HEK293 (cell line): ENCODE measurements at regions not wholly inside any gene's neighbourhood (a gene's known extent, or its start where the extent isn't known, plus 50 kb on each side); places are given as distances from the start of the nearest gene placed in this dataset.

ENCODE experiments used
- CTCF ChIA-PET: fragments of 350-600 bp; formaldehyde crosslinking; extraction: SDS; loops from one replicate; lab custom pipeline; 2021; ENCODE audit warnings: antibody characterized with exemption; lab: Yijun Ruan, JAX
- POLR2A ChIA-PET: fragments of 300-600 bp; formaldehyde crosslinking; extraction: SDS; loops from one replicate; lab custom pipeline; 2020; ENCODE audit warnings: antibody characterized with exemption, inconsistent platforms; lab: Yijun Ruan, JAX
- H3K27ac ChIP-seq: fragments of 200-500 bp; sonication (Bioruptor generic); 2 replicates; pipeline ENCODE4 v1.5.1; 2014; ENCODE audit warnings: low read depth, low read length, control low read depth, inconsistent platforms; ENCODE audit errors: extremely low read depth
- H3K36me3 ChIP-seq, 2 experiments: fragments of 200-500 bp in 1 of 2; sonication (Bioruptor generic) in 1 of 2; 1 replicate in 1 of 2; 2 replicates in 1 of 2; pipeline ENCODE4 v1.5.1; 2014 to 2017; ENCODE audit warnings: inconsistent platforms in 2 of 2, low read length in 2 of 2; ENCODE audit not compliant: control insufficient read depth in 2 of 2, insufficient read depth in 1 of 2
- H3K4me1 ChIP-seq: fragments of 200-500 bp; sonication (Bioruptor generic); 2 replicates; pipeline ENCODE4 v1.5.1; 2014; ENCODE audit warnings: mild to moderate bottlenecking, low read length, inconsistent platforms; ENCODE audit not compliant: control insufficient read depth, insufficient read depth
- H3K4me3 ChIP-seq: 2 replicates; pipeline ENCODE4 v1.5.1; 2011; ENCODE audit warnings: low read depth, mild to moderate bottlenecking, control low read depth, low read length, moderate library complexity
- H3K9me3 ChIP-seq: fragments of 200-500 bp; sonication (Bioruptor generic); 2 replicates; pipeline ENCODE4 v1.5.1; 2014; ENCODE audit warnings: low read depth, low read length, inconsistent platforms; ENCODE audit not compliant: control insufficient read depth, insufficient read depth
- BCL11B ChIP-seq: fragments of 450-650 bp; formaldehyde crosslinking; IDR thresholded peaks from 2 replicates; pipeline ENCODE4 v1.5.1; 2016; ENCODE audit warnings: low read depth, missing biosample characterization, missing genetic modification characterization
- PRDM2 ChIP-seq: fragments of 450-650 bp; formaldehyde crosslinking; IDR thresholded peaks from 2 replicates; pipeline ENCODE4 v1.5.1; 2016; ENCODE audit warnings: missing biosample characterization, missing genetic modification characterization, borderline replicate concordance
- TCF7L2 ChIP-seq: IDR thresholded peaks from 2 replicates; pipeline ENCODE4 v1.6.1; 2011; ENCODE audit warnings: low read depth, mild to moderate bottlenecking, inconsistent platforms, low read length, moderate library complexity, borderline replicate concordance
- ZNF354C ChIP-seq: fragments of 450-650 bp; formaldehyde crosslinking; IDR thresholded peaks from 2 replicates; pipeline ENCODE4 v1.5.1; 2016; ENCODE audit warnings: missing biosample characterization, missing genetic modification characterization, low read depth, borderline replicate concordance
- ZNF560 ChIP-seq: fragments of 450-650 bp; formaldehyde crosslinking; IDR thresholded peaks from 2 replicates; pipeline ENCODE4 v1.5.1; 2017; ENCODE audit warnings: missing biosample characterization, missing genetic modification characterization, borderline replicate concordance

DNA sequence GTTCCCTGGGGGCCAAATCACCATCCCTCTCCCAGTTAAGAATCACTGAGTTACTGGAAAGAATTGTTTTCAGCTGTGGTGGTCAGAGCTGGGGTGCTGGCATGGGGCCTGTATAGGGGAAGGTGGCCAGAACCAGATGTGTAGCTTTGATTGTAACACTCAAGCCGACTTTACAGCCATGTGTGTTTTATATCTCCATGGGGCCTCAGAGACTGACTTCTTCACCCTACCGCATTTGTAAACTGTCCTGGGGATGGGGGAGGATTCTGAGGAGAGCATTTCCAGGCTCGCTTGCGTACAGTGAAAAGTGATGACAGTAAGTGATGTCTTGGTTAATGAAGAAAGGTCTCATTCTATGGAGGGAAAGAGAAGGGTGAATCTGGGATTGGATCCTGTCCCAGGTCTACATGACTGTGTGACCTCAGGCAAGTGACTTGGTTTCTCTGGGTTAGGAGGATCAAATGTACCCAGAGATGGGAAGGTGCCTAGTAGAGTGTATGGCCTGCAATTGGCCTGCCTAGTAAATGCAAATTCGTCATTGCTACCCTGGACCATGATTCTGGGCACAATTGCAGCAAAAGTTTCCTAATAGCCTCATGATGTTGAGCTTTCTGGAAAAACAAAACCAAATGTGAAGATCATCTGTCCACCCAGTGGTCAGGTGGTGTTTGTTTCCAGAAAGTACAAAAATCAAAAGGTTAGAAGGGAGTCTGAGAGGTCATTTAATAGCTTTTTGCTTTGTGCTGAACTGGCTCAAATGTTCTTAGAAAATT, 49.7 kb upstream of the RCC2 start:
- no peak overlapping the region for H3K4me3 ChIP-seq
- POLR2A ChIA-PET = no interaction called here
- no peak overlapping the region for H3K27ac ChIP-seq
- H3K36me3 ChIP-seq = no peaks in the 10 kb centered on the region
- TF ChIP-seq ZNF560 (tag by site-specific recombination) (no peak), TCF7L2 (no peak), ZNF354C (tag by site-specific recombination) (no peak), BCL11B (tag by site-specific recombination) (no peak), PRDM2 (tag by site-specific recombination) (no peak)
- TF ChIP-seq, all 188 proteins: peak for 0
- no peaks in the 10 kb centered on the region for H3K9me3 ChIP-seq
- CTCF ChIA-PET = interaction anchor here (1.5 to 1.9 kb wide), 2 partner anchors 13 to 118 kb away, joined by 5 to 6 read pairs; no protein-coding TSS in a partner anchor
- H3K4me1 ChIP-seq = no peaks in the 10 kb centered on the region
